Left lung (tissue), 4 donors: ENCODE measurements at regions not wholly inside any gene's neighbourhood (a gene's known extent, or its start where the extent isn't known, plus 50 kb on each side); places are given as distances from the start of the nearest gene placed in this dataset.

Experiments used
- ATAC-seq: fragments of 200-7000 bp; cut with Tn5 transposase; one replicate; pipeline ENCODE4 v1.9.1; 2020; ENCODE audit warnings: moderate library complexity
- DNase-seq, 4 donors: peaks; one replicate each; pipeline ENCODE4 v3.0.0-alpha.2; 2013 to 2020
- H3K27ac ChIP-seq, 2 donors: fragments of 200-600 bp; sonication (generic) in 1 of 2; one replicate each; pipeline versions ENCODE4 v1.5.0 to v1.8.0; 2020 to 2021
- H3K27me3 ChIP-seq, 2 donors: fragments of 200-600 bp; sonication (generic) in 1 of 2; one replicate each; pipeline versions ENCODE4 v1.5.0 to v1.8.0; 2020 to 2021
- H3K36me3 ChIP-seq, 2 donors: fragments of 200-600 bp; sonication (generic) in 1 of 2; one replicate each; pipeline versions ENCODE4 v1.5.0 to v1.8.0; 2020 to 2021
- H3K4me1 ChIP-seq, 2 donors: fragments of 200-600 bp; one replicate each; pipeline ENCODE4 v1.8.0; 2021
- H3K4me3 ChIP-seq, 2 donors: fragments of 200-600 bp; sonication (generic) in 1 of 2; one replicate each; pipeline versions ENCODE4 v1.5.0 to v1.8.0; 2020 to 2021; ENCODE audit warnings: mild to moderate bottlenecking in 1 of 2
- H3K9me3 ChIP-seq, 2 donors: fragments of 200-600 bp; sonication (generic) in 1 of 2; one replicate each; pipeline versions ENCODE4 v1.5.0 to v1.8.0; 2020 to 2021
- CTCF ChIP-seq, 2 donors: fragments of 200-600 bp; sonication (generic) in 1 of 2; IDR thresholded peaks; one replicate each; pipeline versions ENCODE4 v1.5.0 to v1.8.0; 2021; ENCODE audit warnings: antibody characterized with exemption in 2 of 2
- intact Hi-C, 2 donors: fragments of 100-400 bp; cut with DNase I; formaldehyde crosslinking; loops; one replicate each; pipeline versions ENCODE4 v1.11.2 to v1.14.2; 2022
- donor health status: DM: no; HTN: yes; CAD: no.
- donor health status: DM: no; HTN: no; CAD: no.

GRCh38 chr12:127482950-127483349 is 784.0 kb upstream of the TMEM132C start:
- peaks cover 0 to 5% of the 10 kb centered on the region in 2 donors for H3K9me3 ChIP-seq
- no peak for ATAC-seq
- no peak overlapping the region for H3K4me3 ChIP-seq

GRCh38 chr12:127485528-127485927 is 781.4 kb upstream of the TMEM132C start:
- no peak for DNase-seq
- no peak for ATAC-seq
- Histone ChIP-seq H3K27ac (no peak overlapping the region), H3K27me3 (no peaks in the 10 kb centered on the region), H3K4me1 (no peaks in the 10 kb centered on the region), H3K9me3 (peaks cover 0 to 5% of the 10 kb centered on the region in 2 donors), H3K36me3 (no peaks in the 10 kb centered on the region), H3K4me3 (no peak overlapping the region)
- TF ChIP-seq CTCF (IDR thresholded peaks at IDR 0.05): no peak
- intact Hi-C loops: no loop called here

More at GRCh38 chr12:127482950-127483349, 784.0 kb upstream of the TMEM132C start:
- H3K27me3 ChIP-seq: no peaks in the 10 kb centered on the region
- no peak for DNase-seq
- no peaks in the 10 kb centered on the region for H3K4me1 ChIP-seq
- H3K36me3 ChIP-seq: no peaks in the 10 kb centered on the region
- no peak overlapping the region for H3K27ac ChIP-seq
- intact Hi-C loops: no loop called here
- TF ChIP-seq CTCF (IDR thresholded peaks at IDR 0.05): no peak

GRCh38 chr12:127487031-127487430 is 779.9 kb upstream of the TMEM132C start:
- ATAC-seq (no peak), DNase-seq (no peak)
- intact Hi-C loops: no loop called here
- Histone ChIP-seq H3K36me3 (no peaks in the 10 kb centered on the region), H3K9me3 (no peaks in the 10 kb centered on the region), H3K27ac (no peak overlapping the region), H3K4me1 (no peaks in the 10 kb centered on the region), H3K27me3 (no peaks in the 10 kb centered on the region), H3K4me3 (no peak overlapping the region)
- TF ChIP-seq CTCF (IDR thresholded peaks at IDR 0.05): no peak

GRCh38 chr12:127489061-127489460 is 777.9 kb upstream of the TMEM132C start:
- no peaks in the 10 kb centered on the region for H3K36me3 ChIP-seq
- H3K4me3 ChIP-seq: no peak overlapping the region
- H3K4me1 ChIP-seq: no peaks in the 10 kb centered on the region
- no peaks in the 10 kb centered on the region for H3K9me3 ChIP-seq
- ATAC-seq: no peak
- intact Hi-C loops: no loop called here
- TF ChIP-seq CTCF (IDR thresholded peaks at IDR 0.05): no peak
- H3K27me3 ChIP-seq: no peaks in the 10 kb centered on the region
- no peak overlapping the region for H3K27ac ChIP-seq
- no peak for DNase-seq

GRCh38 chr12:127494961-127495915 is 771.7 kb upstream of the TMEM132C start:
- Histone ChIP-seq H3K9me3 (no peaks in the 10 kb centered on the region), H3K36me3 (no peaks in the 10 kb centered on the region), H3K4me3 (no peak overlapping the region), H3K4me1 (no peaks in the 10 kb centered on the region), H3K27me3 (no peaks in the 10 kb centered on the region), H3K27ac (no peak overlapping the region)
- DNase-seq (no peak), ATAC-seq (no peak)
- no peak for TF ChIP-seq CTCF (IDR thresholded peaks at IDR 0.05)
- intact Hi-C loops: no loop called here
